CD4-positive, alpha-beta T cell (primary cell): ENCODE measurements at regions not wholly inside any gene's neighbourhood (a gene's known extent, or its start where the extent isn't known, plus 50 kb on each side); places are given as distances from the start of the nearest gene placed in this dataset.

ENCODE experiments used
- ATAC-seq: fragments of 200-7000 bp; cut with Tn5 transposase; one replicate; pipeline ENCODE4 v1.10.0; 2022; ENCODE audit warnings: mild to moderate bottlenecking; ENCODE audit not compliant: poor library complexity
- CTCF ChIA-PET: fragments of 350-600 bp; sonication (Branson Sonifier 250); formaldehyde crosslinking; loops from one replicate; lab custom pipeline; 2021; ENCODE audit warnings: antibody characterized with exemption, inconsistent platforms; lab: Charles Lee
- POLR2A ChIA-PET: fragments of 350-600 bp; sonication (Branson Sonifier 250); formaldehyde crosslinking; loops from one replicate; lab custom pipeline; 2021; ENCODE audit warnings: antibody characterized with exemption, inconsistent platforms; lab: Charles Lee
- DNase-seq, 14 experiments: peaks; one replicate each; pipeline ENCODE4 v3.0.0-alpha.2; 2013 to 2020; ENCODE audit warnings: mixed read lengths in 2 of 14
- H3K27ac ChIP-seq, 2 donors: one replicate each; pipeline versions ENCODE4 v1.5.1 to v1.7.0; 2013; ENCODE audit warnings: low read length in 2 of 2, low read depth in 1 of 2, mild to moderate bottlenecking in 1 of 2
- H3K27me3 ChIP-seq, 2 experiments: 1 replicate in 1 of 2; 2 replicates in 1 of 2; pipeline versions ENCODE4 v1.6.1 to v1.7.0; 2013; ENCODE audit warnings: low read length in 2 of 2, control low read depth in 1 of 2, mild to moderate bottlenecking in 1 of 2, moderate library complexity in 1 of 2; ENCODE audit not compliant: insufficient read depth in 2 of 2, control insufficient read depth in 1 of 2
- H3K36me3 ChIP-seq: one replicate; pipeline ENCODE4 v1.6.1; 2013; ENCODE audit warnings: low read length, control low read depth; ENCODE audit not compliant: insufficient read depth
- H3K4me1 ChIP-seq: one replicate; pipeline ENCODE4 v1.6.1; 2013; ENCODE audit warnings: low read length, control low read depth; ENCODE audit not compliant: insufficient read depth
- H3K4me3 ChIP-seq: one replicate; pipeline ENCODE4 v1.5.1; 2013; ENCODE audit warnings: mild to moderate bottlenecking, low read length, moderate library complexity
- H3K9me3 ChIP-seq, 2 experiments: 1 replicate in 1 of 2; 2 replicates in 1 of 2; pipeline versions ENCODE4 v1.6.1 to v1.7.0; 2013; ENCODE audit warnings: low read length in 2 of 2, mild to moderate bottlenecking in 2 of 2, control low read depth in 1 of 2, moderate library complexity in 1 of 2; ENCODE audit not compliant: control insufficient read depth in 1 of 2, insufficient read depth in 1 of 2
- H3K27ac Mint-ChIP-seq: one replicate; pipeline ENCODE4 v1.8.0; 2020; ENCODE audit warnings: mixed read lengths
- H3K27me3 Mint-ChIP-seq: one replicate; pipeline ENCODE4 v1.8.0; 2021; ENCODE audit warnings: mixed read lengths
- H3K36me3 Mint-ChIP-seq: one replicate; pipeline ENCODE4 v1.8.0; 2021; ENCODE audit warnings: low read depth, mixed read lengths
- H3K4me1 Mint-ChIP-seq: one replicate; pipeline ENCODE4 v1.8.0; 2021; ENCODE audit warnings: low read depth, mixed read lengths
- H3K4me3 Mint-ChIP-seq: one replicate; pipeline ENCODE4 v1.8.0; 2020; ENCODE audit warnings: mild to moderate bottlenecking, mixed read lengths
- H3K9me3 Mint-ChIP-seq: one replicate; pipeline ENCODE4 v1.8.0; 2020; ENCODE audit warnings: mixed read lengths
- intact Hi-C, 2 experiments: fragments of 100-400 bp; cut with DNase I in 1 of 2; cut with micrococcal nuclease in 1 of 2; formaldehyde crosslinking; loops; one replicate each; pipeline versions ENCODE4 v1.15.1 to v1.9.0; 2023 to 2025; cut with DNase I, micrococcal nuclease
- TF ChIP-seq, protein P1 (sequence below): fragments of 200-600 bp; IDR thresholded peaks from one replicate; pipeline ENCODE4 v1.8.0; 2022; ENCODE audit warnings: antibody characterized with exemption, mild to moderate bottlenecking

DNA sequence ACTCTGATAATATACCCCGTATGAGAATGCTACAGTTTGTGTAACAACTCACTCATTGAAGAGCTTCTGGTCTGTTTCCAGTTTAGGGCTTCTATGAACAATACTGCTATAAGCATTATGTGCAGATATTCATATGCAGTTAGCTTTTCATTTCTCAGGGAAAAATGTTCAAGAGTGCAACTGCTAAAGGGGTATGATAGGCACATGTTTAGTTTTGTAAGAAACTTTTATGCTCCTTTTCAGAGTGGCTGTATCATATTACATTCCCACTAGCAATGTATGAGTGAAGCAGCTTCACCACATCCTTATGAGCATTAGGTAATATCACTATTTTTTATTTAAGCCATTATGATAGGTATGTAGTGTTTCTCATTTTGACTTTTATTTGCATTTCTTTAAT is 182.6 kb upstream of the CXCL12 start:
- TF ChIP-seq, protein P1, sequence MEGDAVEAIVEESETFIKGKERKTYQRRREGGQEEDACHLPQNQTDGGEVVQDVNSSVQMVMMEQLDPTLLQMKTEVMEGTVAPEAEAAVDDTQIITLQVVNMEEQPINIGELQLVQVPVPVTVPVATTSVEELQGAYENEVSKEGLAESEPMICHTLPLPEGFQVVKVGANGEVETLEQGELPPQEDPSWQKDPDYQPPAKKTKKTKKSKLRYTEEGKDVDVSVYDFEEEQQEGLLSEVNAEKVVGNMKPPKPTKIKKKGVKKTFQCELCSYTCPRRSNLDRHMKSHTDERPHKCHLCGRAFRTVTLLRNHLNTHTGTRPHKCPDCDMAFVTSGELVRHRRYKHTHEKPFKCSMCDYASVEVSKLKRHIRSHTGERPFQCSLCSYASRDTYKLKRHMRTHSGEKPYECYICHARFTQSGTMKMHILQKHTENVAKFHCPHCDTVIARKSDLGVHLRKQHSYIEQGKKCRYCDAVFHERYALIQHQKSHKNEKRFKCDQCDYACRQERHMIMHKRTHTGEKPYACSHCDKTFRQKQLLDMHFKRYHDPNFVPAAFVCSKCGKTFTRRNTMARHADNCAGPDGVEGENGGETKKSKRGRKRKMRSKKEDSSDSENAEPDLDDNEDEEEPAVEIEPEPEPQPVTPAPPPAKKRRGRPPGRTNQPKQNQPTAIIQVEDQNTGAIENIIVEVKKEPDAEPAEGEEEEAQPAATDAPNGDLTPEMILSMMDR: no peak
- no peak overlapping the region for H3K27ac ChIP-seq
- no peaks in the 10 kb centered on the region for H3K9me3 ChIP-seq
- H3K4me1 Mint-ChIP-seq: no peaks in the 10 kb centered on the region
- intact Hi-C loops: no loop called here
- H3K4me3 ChIP-seq: no peak overlapping the region
- no peaks in the 10 kb centered on the region for H3K36me3 ChIP-seq
- ATAC-seq (no peak), DNase-seq (no peak)
- H3K4me3 Mint-ChIP-seq: no peak overlapping the region
- no peaks in the 10 kb centered on the region for H3K27me3 Mint-ChIP-seq
- H3K27ac Mint-ChIP-seq: no peak overlapping the region
- H3K36me3 Mint-ChIP-seq: no peaks in the 10 kb centered on the region
- ChIA-PET POLR2A (no interaction called here), CTCF (no interaction called here)
- H3K4me1 ChIP-seq: no peaks in the 10 kb centered on the region
- no peaks in the 10 kb centered on the region for H3K27me3 ChIP-seq
- H3K9me3 Mint-ChIP-seq: no peaks in the 10 kb centered on the region

DNA sequence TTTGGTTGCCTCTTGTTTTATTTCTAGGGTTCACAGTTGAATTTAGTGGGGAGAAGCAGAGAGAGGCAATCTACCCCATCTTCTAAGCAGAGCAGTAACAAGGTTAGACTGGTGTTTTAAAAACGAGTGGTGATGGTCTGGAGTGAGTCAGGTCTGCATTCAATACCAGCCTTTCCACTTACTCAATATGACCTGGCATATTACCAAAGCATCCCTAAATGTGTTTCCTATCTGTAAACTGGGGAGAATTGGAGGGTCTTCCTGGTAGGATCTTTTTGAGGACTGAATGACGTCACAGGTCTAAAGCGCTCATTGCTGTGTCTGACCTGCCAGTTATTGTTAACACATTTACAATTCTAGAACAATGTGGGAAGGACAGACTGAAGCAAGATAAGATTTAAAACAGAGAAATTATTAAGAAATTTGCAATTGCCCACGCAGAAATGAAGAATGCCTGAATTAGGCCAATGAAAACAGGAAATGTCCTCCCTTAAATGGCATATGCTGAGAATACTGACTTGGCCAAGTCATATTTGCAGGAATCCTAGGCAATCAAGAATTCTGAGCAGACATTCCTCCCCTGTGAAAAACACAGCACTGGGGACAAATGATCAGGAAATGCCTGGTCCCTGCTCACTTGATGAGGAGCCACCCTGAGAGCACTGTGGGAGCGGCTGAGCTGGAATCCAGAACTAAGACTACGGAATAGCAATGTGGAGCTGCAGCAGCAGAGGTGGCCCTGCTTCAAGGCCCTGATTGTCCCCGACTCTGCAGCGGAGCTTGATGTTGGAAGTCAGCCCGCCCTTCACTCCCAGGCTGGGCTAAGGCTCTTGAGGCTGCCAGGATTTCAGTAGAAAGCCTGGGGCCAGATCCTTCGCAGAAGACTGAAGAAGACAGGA is 184.5 kb upstream of the CXCL12 start:
- no peaks in the 10 kb centered on the region for H3K36me3 Mint-ChIP-seq
- no peak for ATAC-seq
- H3K4me1 ChIP-seq: peaks cover 5% of the 10 kb centered on the region
- H3K4me3 ChIP-seq: no peak overlapping the region
- ChIA-PET CTCF (no interaction called here), POLR2A (no interaction called here)
- H3K9me3 Mint-ChIP-seq: no peaks in the 10 kb centered on the region
- TF ChIP-seq, protein P1: no peak
- intact Hi-C loops: no loop called here
- H3K36me3 ChIP-seq: no peaks in the 10 kb centered on the region
- H3K27me3 Mint-ChIP-seq: no peaks in the 10 kb centered on the region
- no peak overlapping the region for H3K27ac ChIP-seq
- H3K4me1 Mint-ChIP-seq: no peaks in the 10 kb centered on the region
- H3K27ac Mint-ChIP-seq: no peak overlapping the region
- H3K4me3 Mint-ChIP-seq: no peak overlapping the region
- DNase-seq: no peak
- no peaks in the 10 kb centered on the region for H3K9me3 ChIP-seq
- peaks cover 0 to under 1% of the 10 kb centered on the region in 2 experiments for H3K27me3 ChIP-seq

DNA sequence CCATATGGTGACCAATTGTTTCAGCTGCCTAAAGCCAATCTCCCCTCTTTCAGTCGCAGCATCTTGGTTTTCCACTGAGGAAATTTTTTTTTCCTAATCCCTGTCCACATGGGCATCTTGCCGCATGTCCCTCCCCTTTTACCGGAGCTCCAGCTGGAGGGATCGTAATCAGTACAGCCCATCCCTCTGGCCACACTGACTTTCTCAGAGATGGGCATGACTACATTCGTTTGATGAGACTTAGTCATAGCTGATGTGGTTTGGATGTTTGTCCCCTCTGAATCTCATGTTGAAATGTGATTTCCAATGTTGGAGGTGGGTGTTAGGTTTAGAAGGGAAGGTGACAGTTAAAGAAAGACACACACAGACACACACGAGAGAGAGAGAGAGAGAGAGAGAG is 186.8 kb upstream of the CXCL12 start:
- ChIA-PET POLR2A (no interaction called here), CTCF (no interaction called here)
- DNase-seq: no peak
- TF ChIP-seq, protein P1: no peak
- Histone ChIP-seq H3K27me3 (peaks cover 0 to 2% of the 10 kb centered on the region in 2 experiments), H3K4me1 (peaks cover 26% of the 10 kb centered on the region), H3K4me3 (no peak overlapping the region), H3K9me3 (peaks cover 0 to 10% of the 10 kb centered on the region in 2 experiments), H3K27ac (no peak overlapping the region), H3K36me3 (no peaks in the 10 kb centered on the region)
- ATAC-seq: no peak
- Mint-ChIP-seq H3K4me1 (no peaks in the 10 kb centered on the region), H3K9me3 (no peaks in the 10 kb centered on the region), H3K36me3 (no peaks in the 10 kb centered on the region), H3K27me3 (no peaks in the 10 kb centered on the region), H3K4me3 (no peak overlapping the region), H3K27ac (no peak overlapping the region)
- intact Hi-C loops: no loop called here
